A673 (cell line): ENCODE measurements at regions not wholly inside any gene's neighbourhood (a gene's known extent, or its start where the extent isn't known, plus 50 kb on each side); places are given as distances from the start of the nearest gene placed in this dataset.

ENCODE experiments used
- CTCF ChIP-seq: fragments of 300-800, 200-600 bp; sonication (generic); conservative IDR thresholded peaks from 2 replicates; pipeline ENCODE4 v1.5.1; 2017; ENCODE audit warnings: low read depth, mild to moderate bottlenecking, antibody characterized with exemption, low read length, moderate library complexity, mixed read lengths
- EZH2 ChIP-seq: fragments of 200-600 bp; sonication (generic); IDR thresholded peaks from 2 replicates; pipeline ENCODE4 v1.6.1; 2017; ENCODE audit warnings: borderline replicate concordance, low read depth, mild to moderate bottlenecking, mixed read lengths, antibody characterized with exemption, low read length; ENCODE audit not compliant: poor library complexity, severe bottlenecking

- TF ChIP-seq CTCF (0 out of 2 replicates have a peak, but pooled peaks have one; percentile 12), EZH2 (no peak)
Measured at GRCh38 chr9:30774326-30774725, 1610.1 kb upstream of the ACO1 start.
